ENCODE measurements at regions not wholly inside any gene's neighbourhood (a gene's known extent, or its start where the extent isn't known, plus 50 kb on each side); places are given as distances from the start of the nearest gene placed in this dataset.

GRCh38 chr7:53658951-53659350 is 623.5 kb downstream of the POM121L12 start:
- Histone ChIP-seq H3K27me3 (ENCODE audit: insufficient read depth, low read length, poor library complexity, severe bottlenecking) (no peaks in the 10 kb centered on the region), H3K79me2 (ENCODE audit: insufficient read depth, low read length) (no peaks in the 10 kb centered on the region), H2AFZ (ENCODE audit: low read length) (no peak overlapping the region), H3K4me1 (ENCODE audit: insufficient read depth, low read length, poor library complexity, severe bottlenecking) (no peaks in the 10 kb centered on the region), H3K9ac (ENCODE audit: low read depth, low read length, poor library complexity, severe bottlenecking) (no peak overlapping the region), H3K36me3 (ENCODE audit: insufficient read depth, low read length) (no peaks in the 10 kb centered on the region), H3K4me2 (ENCODE audit: low read depth, low read length, poor library complexity, severe bottlenecking) (no peak overlapping the region), H3K4me3 (ENCODE audit: low read length, poor library complexity, severe bottlenecking) (no peak overlapping the region), H3K9me2 (replicated peaks; ENCODE audit: low read depth, low read length) (no peaks in the 10 kb centered on the region), H4K20me1 (ENCODE audit: insufficient read depth, low read length, poor library complexity, severe bottlenecking) (no peaks in the 10 kb centered on the region), H3K9me3 (ENCODE audit: insufficient read depth, low read depth, low read length) (no peaks in the 10 kb centered on the region), H3F3A (ENCODE audit: low read depth) (no peaks in the 10 kb centered on the region)
- TF ChIP-seq CTCF (conservative IDR thresholded peaks at IDR 0.05; ENCODE audit: low read length) (no peak), EZH2phosphoT487 (IDR thresholded peaks at IDR 0.05; ENCODE audit: borderline replicate concordance) (no peak)

- TF ChIP-seq EZH2phosphoT487 (IDR thresholded peaks at IDR 0.05; ENCODE audit: borderline replicate concordance) (no peak), CTCF (conservative IDR thresholded peaks at IDR 0.05; ENCODE audit: low read length) (no peak)
- Histone ChIP-seq H3K9ac (ENCODE audit: low read depth, low read length, poor library complexity, severe bottlenecking) (no peak overlapping the region), H3K4me2 (ENCODE audit: low read depth, low read length, poor library complexity, severe bottlenecking) (no peak overlapping the region), H3K79me2 (ENCODE audit: insufficient read depth, low read length) (no peaks in the 10 kb centered on the region), H3K27me3 (ENCODE audit: insufficient read depth, low read length, poor library complexity, severe bottlenecking) (no peaks in the 10 kb centered on the region), H3K36me3 (ENCODE audit: insufficient read depth, low read length) (no peaks in the 10 kb centered on the region), H3K4me1 (ENCODE audit: insufficient read depth, low read length, poor library complexity, severe bottlenecking) (no peaks in the 10 kb centered on the region), H3K9me2 (replicated peaks; ENCODE audit: low read depth, low read length) (no peaks in the 10 kb centered on the region), H3K4me3 (ENCODE audit: low read length, poor library complexity, severe bottlenecking) (no peak overlapping the region), H4K20me1 (ENCODE audit: insufficient read depth, low read length, poor library complexity, severe bottlenecking) (no peaks in the 10 kb centered on the region), H3K9me3 (ENCODE audit: insufficient read depth, low read depth, low read length) (no peaks in the 10 kb centered on the region), H3F3A (ENCODE audit: low read depth) (no peaks in the 10 kb centered on the region), H2AFZ (ENCODE audit: low read length) (no peak overlapping the region)
Measured at GRCh38 chr7:53661645-53662217, 626.3 kb downstream of the POM121L12 start.

- H3K4me3 ChIP-seq (ENCODE audit: low read length, poor library complexity, severe bottlenecking), result no peak overlapping the region
- no peak overlapping the region for H3K9ac ChIP-seq (ENCODE audit: low read depth, low read length, poor library complexity, severe bottlenecking)
- no peaks in the 10 kb centered on the region for H3K36me3 ChIP-seq (ENCODE audit: insufficient read depth, low read length)
- H3K9me3 ChIP-seq (ENCODE audit: insufficient read depth, low read depth, low read length), result no peaks in the 10 kb centered on the region
- no peaks in the 10 kb centered on the region for H3K79me2 ChIP-seq (ENCODE audit: insufficient read depth, low read length)
- no peaks in the 10 kb centered on the region for H3K9me2 ChIP-seq (replicated peaks; ENCODE audit: low read depth, low read length)
- TF ChIP-seq CTCF (conservative IDR thresholded peaks at IDR 0.05; ENCODE audit: low read length) (no peak), EZH2phosphoT487 (IDR thresholded peaks at IDR 0.05; ENCODE audit: borderline replicate concordance) (no peak)
- no peaks in the 10 kb centered on the region for H3F3A ChIP-seq (ENCODE audit: low read depth)
- no peak overlapping the region for H3K4me2 ChIP-seq (ENCODE audit: low read depth, low read length, poor library complexity, severe bottlenecking)
- H3K4me1 ChIP-seq (ENCODE audit: insufficient read depth, low read length, poor library complexity, severe bottlenecking), result no peaks in the 10 kb centered on the region
- H4K20me1 ChIP-seq (ENCODE audit: insufficient read depth, low read length, poor library complexity, severe bottlenecking), result no peaks in the 10 kb centered on the region
- H3K27me3 ChIP-seq (ENCODE audit: insufficient read depth, low read length, poor library complexity, severe bottlenecking), result no peaks in the 10 kb centered on the region
- no peak overlapping the region for H2AFZ ChIP-seq (ENCODE audit: low read length)
Measured at GRCh38 chr7:53672681-53673080, 637.2 kb downstream of the POM121L12 start.

Measured in Loucy (cell line).